ENCODE measurements at regions not wholly inside any gene's neighbourhood (a gene's known extent, or its start where the extent isn't known, plus 50 kb on each side); places are given as distances from the start of the nearest gene placed in this dataset.

DNA sequence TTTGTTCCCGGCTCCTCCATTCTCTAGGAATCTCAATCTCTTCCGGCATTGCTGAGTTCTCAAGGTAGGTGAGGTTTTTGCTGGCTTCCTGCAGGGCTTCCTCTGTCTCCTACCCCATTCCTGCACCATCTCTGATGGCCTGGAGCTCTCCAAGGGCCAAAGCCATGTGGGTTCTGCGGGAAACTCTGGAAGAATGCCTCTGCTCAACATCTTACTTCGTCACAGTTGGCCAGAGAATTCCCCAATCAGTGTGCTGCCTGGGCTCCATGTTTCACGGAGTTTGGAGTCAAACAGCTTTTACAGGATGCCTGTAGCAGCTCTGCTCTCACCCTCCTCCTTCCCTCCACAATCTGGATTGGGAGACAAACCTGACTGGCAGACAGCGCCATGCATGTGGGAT, 253.9 kb upstream of the HES1 start:
- TF ChIP-seq POLR2A (IDR thresholded peaks at IDR 0.05; ENCODE audit: control extremely low read depth in 1 of 2, low read depth in 2 of 2, low read length in 2 of 2) (no peak), CTCF (IDR thresholded peaks at IDR 0.05; ENCODE audit: control extremely low read depth in 1 of 3, insufficient read depth in 1 of 3, low read depth in 1 of 3, low read length in 3 of 3) (no peak), HDAC6 (IDR thresholded peaks at IDR 0.05; ENCODE audit: low read depth, low read length) (no peak), BACH1 (IDR thresholded peaks at IDR 0.05; ENCODE audit: low read length) (no peak), MAX (IDR thresholded peaks at IDR 0.05) (no peak), RFX5 (IDR thresholded peaks at IDR 0.05; ENCODE audit: borderline replicate concordance, low read depth, low read length) (no peak)

Measured in H1 (cell line).